8988T (cell line): ENCODE measurements at regions not wholly inside any gene's neighbourhood (a gene's known extent, or its start where the extent isn't known, plus 50 kb on each side); places are given as distances from the start of the nearest gene placed in this dataset.

ENCODE experiments used
- DNase-seq: peaks from one replicate; pipeline ENCODE4 v3.0.0; 2011

GRCh38 chr3:111314181-111314873, 227.7 kb upstream of the CD96 start:
- no peak for DNase-seq

DNA sequence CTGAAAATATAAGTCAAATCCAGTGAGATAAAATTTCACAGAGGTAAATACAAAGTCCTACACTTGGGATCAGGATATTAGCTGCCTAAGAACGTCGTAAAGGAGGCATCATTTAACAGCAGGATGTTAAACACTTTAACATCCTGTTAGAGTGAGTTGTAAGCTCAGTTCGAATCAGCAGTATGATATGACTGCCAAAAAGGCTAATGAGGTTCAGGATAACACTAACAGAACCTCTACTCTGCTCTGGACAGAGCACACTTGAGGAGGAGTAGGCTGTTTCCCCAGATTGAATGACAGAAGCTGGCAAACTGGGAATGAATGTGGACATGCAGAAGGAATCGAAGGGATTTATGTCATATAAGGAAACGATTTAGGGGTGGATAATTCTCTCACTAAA, 227.1 kb upstream of the CD96 start:
- no peak for DNase-seq

DNA sequence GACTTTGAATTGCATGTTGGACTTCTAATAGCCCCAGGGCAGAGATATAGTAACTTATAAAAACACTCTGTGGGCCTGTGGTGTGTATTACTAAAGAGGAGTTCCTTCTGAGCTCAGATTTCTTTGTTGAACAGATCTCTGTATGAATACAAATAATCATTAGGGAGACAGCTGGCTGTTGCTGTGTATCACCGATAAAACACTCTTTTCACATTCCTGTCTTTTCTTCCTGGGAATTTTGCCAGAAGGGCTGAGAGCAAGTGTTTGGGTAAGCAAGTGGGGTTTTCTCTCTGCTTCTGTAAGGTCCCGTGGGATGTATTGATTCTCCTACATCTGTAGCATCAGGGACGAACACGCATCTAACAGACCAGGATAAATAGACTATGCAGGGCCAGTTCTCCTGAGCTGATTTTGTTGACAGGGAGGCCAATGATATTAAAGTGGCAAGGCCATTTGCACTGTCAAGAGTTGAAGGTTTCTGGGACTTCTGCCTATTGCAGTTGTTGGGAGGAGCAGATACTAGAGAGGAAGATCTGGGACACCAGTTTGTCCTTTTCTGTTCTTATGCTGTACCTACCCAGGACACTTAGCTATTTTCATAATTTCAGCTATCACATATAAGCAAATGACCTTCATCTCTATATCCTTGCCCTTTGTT, 225.9 kb upstream of the CD96 start:
- no peak for DNase-seq

DNA sequence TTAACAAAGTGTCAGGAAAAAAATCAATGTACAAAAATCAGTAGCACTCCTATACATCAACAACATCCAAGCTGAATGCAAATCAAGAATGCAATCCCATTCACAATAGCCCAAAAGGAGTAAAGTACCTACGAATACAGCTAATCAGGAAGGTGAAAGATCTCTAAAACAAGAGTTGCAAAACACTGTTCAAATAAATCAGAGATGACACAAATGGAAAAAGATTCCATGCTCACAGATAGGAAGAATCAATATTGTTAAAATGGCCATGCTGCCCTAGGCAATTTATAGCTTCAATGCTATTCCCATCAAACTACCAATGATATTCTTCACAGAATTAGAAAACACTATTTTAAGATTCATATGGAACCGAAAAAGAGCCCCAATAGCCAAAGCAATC, 223.7 kb upstream of the CD96 start:
- DNase-seq, result no peak

DNA sequence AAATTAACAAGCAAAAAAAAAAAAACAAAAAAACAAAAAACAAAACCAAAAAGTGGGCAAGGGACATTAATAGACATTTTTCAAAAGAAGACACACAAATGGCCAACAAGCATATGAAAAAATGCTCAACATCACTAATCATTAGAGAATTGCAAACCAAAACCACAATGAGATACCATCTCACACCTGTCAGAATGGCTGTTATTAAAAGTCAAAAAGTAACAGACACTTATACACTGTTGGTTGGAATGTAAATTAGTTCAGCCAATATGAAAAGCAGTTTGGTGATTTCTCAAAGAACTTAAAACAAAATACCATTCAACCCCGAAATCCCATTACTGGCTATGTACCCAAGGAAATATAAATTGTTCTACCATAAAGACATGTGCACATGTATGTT, 222.4 kb upstream of the CD96 start:
- DNase-seq, result no peak

DNA sequence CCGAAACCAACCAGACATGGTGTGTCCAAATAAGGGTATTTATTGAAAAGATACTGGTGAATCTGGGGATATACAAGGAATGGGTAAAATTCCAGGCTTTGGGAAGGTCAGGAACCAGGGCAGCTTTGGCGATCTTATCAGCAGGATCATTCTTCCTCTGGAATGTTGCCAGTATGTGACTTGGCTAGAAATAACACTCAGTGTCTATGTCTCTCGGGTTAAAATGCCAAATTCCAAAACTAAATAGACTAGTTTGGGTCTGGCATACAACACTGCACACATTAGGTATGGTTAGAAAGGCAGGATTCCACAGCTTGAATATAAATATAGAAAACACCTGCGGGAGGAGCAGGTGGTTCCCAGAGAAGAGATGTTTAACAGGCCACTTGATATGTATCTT, 220.2 kb upstream of the CD96 start:
- no peak for DNase-seq

DNA sequence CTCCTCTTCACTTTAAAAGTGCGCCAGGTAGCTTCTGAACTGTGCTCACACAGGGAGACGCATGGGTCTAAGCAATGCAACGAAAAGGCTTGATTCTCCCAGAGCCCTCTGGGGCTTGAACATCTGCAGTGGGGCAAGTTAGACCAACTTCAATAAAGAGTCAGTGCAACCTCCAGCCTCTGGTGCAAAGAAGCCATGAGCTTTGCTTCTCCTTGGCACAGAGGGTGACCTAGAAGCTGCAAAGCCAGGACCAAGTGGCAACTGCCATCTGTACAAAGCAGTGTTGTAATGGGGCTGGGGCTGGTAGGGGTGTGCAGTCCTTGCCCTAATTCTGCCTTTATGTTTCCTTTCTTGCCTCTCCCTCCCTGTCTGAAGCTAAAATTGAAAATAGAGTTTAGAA, 219.0 kb upstream of the CD96 start:
- no peak for DNase-seq

DNA sequence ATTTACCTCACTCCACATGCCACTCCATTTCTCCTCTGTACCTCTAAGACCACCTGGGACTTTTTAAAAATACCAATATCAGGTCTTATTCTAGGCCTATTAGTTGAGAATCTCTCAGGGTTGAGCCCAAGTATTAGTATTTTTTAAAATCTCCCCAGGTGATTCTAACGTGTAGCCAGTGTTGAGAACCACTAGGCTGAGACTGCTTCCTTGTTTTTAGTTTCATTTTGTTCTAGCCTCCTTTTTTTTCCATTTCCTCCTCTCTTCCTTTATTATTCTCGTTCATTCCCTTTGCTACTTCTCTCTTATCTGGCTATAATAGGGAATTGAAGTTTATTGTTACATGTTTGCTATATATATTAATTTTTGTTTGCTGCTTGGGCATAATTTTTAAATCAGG, 217.8 kb upstream of the CD96 start:
- DNase-seq, result no peak

DNA sequence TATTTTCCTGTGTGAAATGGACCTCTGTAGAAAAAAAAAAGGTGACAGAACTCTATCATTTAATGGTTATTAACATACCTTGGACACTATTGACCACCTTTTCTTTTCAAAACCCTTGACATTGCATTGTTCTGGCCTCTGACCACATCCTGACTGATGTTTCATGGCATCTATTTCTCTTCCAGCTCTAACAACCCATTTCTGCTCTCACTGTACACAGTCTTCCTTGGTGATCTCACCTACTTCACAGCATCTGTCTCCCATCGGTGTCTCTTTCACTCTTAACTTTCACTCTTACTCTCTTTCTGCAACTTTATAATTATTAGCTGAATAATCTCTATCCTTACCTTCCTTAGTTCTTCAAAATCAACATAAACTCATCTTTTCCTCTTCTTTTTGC, 217.4 kb upstream of the CD96 start:
- no peak for DNase-seq

GRCh38 chr3:111325160-111325718, 216.8 kb upstream of the CD96 start:
- DNase-seq, result no peak

DNA sequence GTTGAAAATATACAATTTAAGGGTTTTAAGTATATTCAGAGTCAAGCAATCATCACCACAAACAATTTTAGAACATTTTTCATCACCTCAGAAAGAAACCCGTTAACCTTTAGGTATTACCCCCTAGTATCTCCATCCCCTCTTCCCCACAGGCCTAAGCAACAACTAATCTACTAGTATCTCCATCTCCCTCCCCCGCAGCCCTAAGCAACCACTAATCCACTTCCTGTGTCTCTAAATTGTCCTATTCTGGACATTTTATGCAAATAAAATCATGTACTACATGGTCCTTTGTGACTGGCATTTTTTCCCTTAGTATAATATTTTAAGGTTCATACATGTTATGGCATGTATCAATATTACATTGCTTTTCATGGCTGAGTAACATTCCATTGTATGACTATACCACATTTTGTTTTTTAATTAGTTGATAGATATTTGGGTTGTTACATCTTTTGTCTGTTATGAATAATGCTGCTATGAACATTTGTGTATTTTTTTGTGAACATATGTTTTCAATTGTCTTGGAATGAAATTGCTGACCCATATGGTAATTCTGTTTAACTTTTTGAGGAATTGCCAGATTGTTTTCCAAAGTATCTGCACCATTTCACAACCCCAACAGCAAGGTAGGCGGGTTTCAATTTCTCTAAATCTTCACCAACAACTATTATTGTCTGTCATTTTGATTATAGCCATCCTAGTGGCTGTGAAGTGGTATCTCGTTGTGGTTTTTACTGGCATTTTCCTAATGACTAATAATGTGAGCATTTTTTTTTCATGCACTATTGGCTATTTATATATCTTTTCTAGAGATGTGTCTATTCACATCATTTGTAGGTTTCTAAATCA, 215.6 kb upstream of the CD96 start:
- no peak for DNase-seq

- no peak for DNase-seq
Observed at GRCh38 chr3:111331306-111331705, 210.7 kb upstream of the CD96 start.

GRCh38 chr3:111331912-111332311, 210.1 kb upstream of the CD96 start:
- DNase-seq, result no peak

DNA sequence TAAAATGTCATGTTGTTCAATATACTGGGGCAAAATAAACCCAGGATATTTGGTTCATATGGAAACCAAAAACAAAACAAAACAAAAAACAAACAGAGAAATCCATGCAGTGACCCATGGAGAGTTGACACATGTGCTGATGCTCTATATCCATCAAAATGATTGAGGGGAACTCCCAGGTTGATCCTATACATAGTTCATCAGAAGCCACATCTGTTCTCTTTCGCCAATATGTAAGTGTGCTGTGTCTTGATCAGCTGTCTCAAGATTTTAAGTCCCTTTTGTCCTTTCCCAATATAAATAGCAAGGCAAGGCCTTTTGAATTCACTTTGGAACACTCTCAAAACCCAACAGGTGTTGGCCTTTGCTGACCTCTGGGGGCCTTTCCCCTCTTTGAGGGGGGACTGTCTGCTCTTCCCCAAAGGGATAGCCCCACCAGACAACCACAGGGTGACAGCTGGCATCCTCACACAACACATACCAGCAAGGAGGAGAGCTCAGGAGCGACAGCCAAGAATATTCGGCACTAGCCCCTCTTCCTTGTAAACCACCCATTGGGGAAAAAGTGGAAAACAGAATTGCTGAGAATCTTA, 209.4 kb upstream of the CD96 start:
- no peak for DNase-seq

DNA sequence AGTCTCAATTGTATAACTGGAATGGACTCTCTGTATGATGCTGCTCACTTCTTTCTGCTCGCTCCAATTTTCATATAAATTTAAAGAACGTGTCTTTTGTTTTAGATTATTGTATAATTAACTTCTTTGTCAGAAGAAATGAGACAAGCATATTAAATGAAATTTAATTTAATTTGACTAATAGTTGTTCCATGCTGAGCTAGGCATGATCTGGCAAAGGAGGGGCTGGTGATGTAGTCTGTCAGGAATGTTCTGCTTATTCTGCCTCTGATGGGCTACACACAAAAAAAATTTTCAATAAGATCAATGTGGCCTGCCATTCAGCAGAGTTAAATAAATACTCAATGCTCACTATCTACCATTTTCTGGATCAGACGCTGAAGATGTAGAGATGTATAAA, 208.4 kb upstream of the CD96 start:
- DNase-seq, result no peak

GRCh38 chr3:111335512-111336303, 206.3 kb upstream of the CD96 start:
- no peak for DNase-seq

GRCh38 chr3:111336511-111336910, 205.5 kb upstream of the CD96 start:
- DNase-seq, result no peak

- DNase-seq, result peak; percentile 18
Observed at GRCh38 chr3:111338059-111338698, 203.8 kb upstream of the CD96 start.

GRCh38 chr3:111339017-111339416, 203.0 kb upstream of the CD96 start:
- DNase-seq, result no peak

DNA sequence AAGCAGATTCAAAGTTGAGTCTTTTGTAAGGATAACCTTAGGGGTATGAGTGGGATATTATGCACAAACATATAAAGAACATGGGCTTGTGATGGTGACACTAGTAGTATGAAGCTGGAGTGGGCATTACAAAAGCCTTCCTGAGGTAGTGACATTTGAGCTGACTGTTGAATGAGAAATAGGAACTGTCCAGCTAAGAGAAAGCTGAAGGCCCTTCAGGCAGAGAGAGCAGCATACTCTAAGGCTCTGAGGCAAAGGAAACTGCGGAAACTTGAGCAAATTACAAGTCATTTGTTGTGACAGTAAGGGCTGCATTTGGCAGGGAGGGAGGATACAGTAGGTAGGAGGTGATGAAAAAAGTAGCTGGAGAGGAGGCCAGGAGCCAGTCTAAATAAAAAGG, 190.7 kb upstream of the CD96 start:
- no peak for DNase-seq

DNA sequence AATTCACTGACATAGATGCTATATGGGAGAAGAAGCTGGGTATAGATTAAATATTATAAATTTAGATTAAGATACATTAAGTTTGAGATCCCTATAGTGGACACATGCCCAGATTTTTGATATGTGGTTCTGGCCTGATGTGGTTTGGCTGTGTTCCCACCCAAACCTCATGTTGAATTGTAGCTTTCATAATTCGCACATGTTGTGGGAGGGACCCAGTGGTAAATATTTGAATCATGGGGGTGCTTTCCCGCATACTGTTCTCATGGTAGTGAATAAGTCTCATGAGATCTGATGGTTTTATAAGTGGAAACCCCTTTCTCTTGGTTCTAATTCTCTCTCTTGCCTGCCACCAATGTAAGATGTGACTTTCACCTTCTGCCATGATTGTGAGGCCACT, 189.4 kb upstream of the CD96 start:
- DNase-seq, result no peak
